Neural crest cell (in vitro differentiated cells): ENCODE measurements at regions not wholly inside any gene's neighbourhood (a gene's known extent, or its start where the extent isn't known, plus 50 kb on each side); places are given as distances from the start of the nearest gene placed in this dataset.

Source experiments
- DNase-seq: peaks from one replicate; pipeline ENCODE4 v3.0.0; 2021; ENCODE audit warnings: low read depth, mixed read lengths, low spot score
- H3K27ac Mint-ChIP-seq: one replicate; pipeline ENCODE4 v1.8.0; 2021; ENCODE audit warnings: mild to moderate bottlenecking, mixed read lengths; ENCODE audit not compliant: unreplicated experiment
- H3K27me3 Mint-ChIP-seq: 2 replicates; pipeline ENCODE4 v1.8.0; 2021; ENCODE audit warnings: low read depth, mild to moderate bottlenecking, mixed read lengths
- H3K36me3 Mint-ChIP-seq: 2 replicates; pipeline ENCODE4 v1.8.0; 2021; ENCODE audit warnings: low read depth, mild to moderate bottlenecking, mixed read lengths
- H3K4me1 Mint-ChIP-seq: 2 replicates; pipeline ENCODE4 v1.8.0; 2021; ENCODE audit warnings: mixed read lengths
- H3K4me3 Mint-ChIP-seq: one replicate; pipeline ENCODE4 v1.8.0; 2021; ENCODE audit warnings: mild to moderate bottlenecking, mixed read lengths
- H3K9me3 Mint-ChIP-seq: 2 replicates; pipeline ENCODE4 v1.8.0; 2021; ENCODE audit warnings: mixed read lengths
- CTCF ChIP-seq: fragments of 200-600 bp; sonication (generic); conservative IDR thresholded peaks from 2 replicates; pipeline ENCODE4 v1.5.0; 2021; ENCODE audit warnings: antibody characterized with exemption, mild to moderate bottlenecking

- Mint-ChIP-seq H3K4me1 (peaks cover 1% of the 10 kb centered on the region), H3K36me3 (no peaks in the 10 kb centered on the region), H3K27me3 (no peaks in the 10 kb centered on the region), H3K9me3 (no peaks in the 10 kb centered on the region), H3K27ac (no peak overlapping the region), H3K4me3 (no peak overlapping the region)
- DNase-seq: no peak
- no peak for TF ChIP-seq CTCF
Observed at GRCh38 chr6:167208819-167209576, 51.2 kb upstream of the GPR31 start.

GRCh38 chr6:167209577-167209975, 51.8 kb upstream of the GPR31 start:
- Mint-ChIP-seq H3K9me3 (no peaks in the 10 kb centered on the region), H3K27ac (no peak overlapping the region), H3K36me3 (no peaks in the 10 kb centered on the region), H3K4me1 (peaks cover 6% of the 10 kb centered on the region), H3K27me3 (no peaks in the 10 kb centered on the region), H3K4me3 (no peak overlapping the region)
- DNase-seq: no peak
- TF ChIP-seq CTCF: no peak

GRCh38 chr6:167210375-167211294, 52.9 kb upstream of the GPR31 start:
- Mint-ChIP-seq H3K9me3 (no peaks in the 10 kb centered on the region), H3K4me1 (peaks cover 6% of the 10 kb centered on the region), H3K27ac (no peak overlapping the region), H3K4me3 (no peak overlapping the region), H3K36me3 (no peaks in the 10 kb centered on the region), H3K27me3 (no peaks in the 10 kb centered on the region)
- DNase-seq: no peak
- TF ChIP-seq CTCF: no peak

GRCh38 chr6:167211295-167211648, 53.5 kb upstream of the GPR31 start:
- DNase-seq: no peak
- H3K4me1 Mint-ChIP-seq: peaks cover 6% of the 10 kb centered on the region
- no peak overlapping the region for H3K4me3 Mint-ChIP-seq
- H3K9me3 Mint-ChIP-seq: no peaks in the 10 kb centered on the region
- H3K27ac Mint-ChIP-seq: no peak overlapping the region
- no peaks in the 10 kb centered on the region for H3K36me3 Mint-ChIP-seq
- no peak for TF ChIP-seq CTCF
- H3K27me3 Mint-ChIP-seq: no peaks in the 10 kb centered on the region

- Mint-ChIP-seq H3K9me3 (no peaks in the 10 kb centered on the region), H3K36me3 (no peaks in the 10 kb centered on the region), H3K4me3 (no peak overlapping the region), H3K4me1 (peaks cover 6% of the 10 kb centered on the region), H3K27me3 (no peaks in the 10 kb centered on the region), H3K27ac (no peak overlapping the region)
- DNase-seq: no peak
- no peak for TF ChIP-seq CTCF
Observed at GRCh38 chr6:167211881-167212712, 54.3 kb upstream of the GPR31 start.
